ENCODE measurements at regions not wholly inside any gene's neighbourhood (a gene's known extent, or its start where the extent isn't known, plus 50 kb on each side); places are given as distances from the start of the nearest gene placed in this dataset.

GRCh38 chr13:112234131-112234875, 141.9 kb upstream of the SPACA7 start:
- H3K4me2 ChIP-seq (ENCODE audit: insufficient read depth, low read length): no peak overlapping the region
- no peaks in the 10 kb centered on the region for H3K36me3 ChIP-seq (ENCODE audit: control insufficient read depth in 2 of 2, extremely low read depth in 1 of 2, insufficient read depth in 2 of 2, low read length in 2 of 2)
- H3K27me3 ChIP-seq (ENCODE audit: control insufficient read depth in 2 of 2, insufficient read depth in 2 of 2, low read length in 2 of 2): no peaks in the 10 kb centered on the region
- POLR2A ChIA-PET: no interaction called here
- no TSS peak for BruUV-seq (replicated peaks)
- H4K20me1 ChIP-seq (replicated peaks; ENCODE audit: control insufficient read depth, extremely low read depth, insufficient read depth, low read length): no peaks in the 10 kb centered on the region
- intact Hi-C loops (cut with micrococcal nuclease): no loop called here
- no peak overlapping the region for H3K9ac ChIP-seq (replicated peaks; ENCODE audit: extremely low read depth, insufficient read depth, low read length)
- H3K4me1 ChIP-seq (ENCODE audit: control insufficient read depth, extremely low read depth, insufficient read depth, low read length): no peaks in the 10 kb centered on the region
- DNase-seq (ENCODE audit: low read depth, low spot score): no peak
- no peaks in the 10 kb centered on the region for H3K9me1 ChIP-seq (replicated peaks; ENCODE audit: control insufficient read depth, extremely low read depth, insufficient read depth, low read length)
- no peak overlapping the region for H3K27ac ChIP-seq (ENCODE audit: insufficient read depth, low read depth, low read length)
- peaks cover 2% of the 10 kb centered on the region for H3K9me3 ChIP-seq (replicated peaks; ENCODE audit: control insufficient read depth, insufficient read depth, low read length)
- no peak overlapping the region for H3K4me3 ChIP-seq (replicated peaks in 1 of 3; ENCODE audit: insufficient read depth in 1 of 3, low read depth in 1 of 3, low read length in 3 of 3)
- dilution Hi-C loops (cut with MboI; ENCODE audit: extremely low pct_ligation_motif_present, low sequenced_read_pairs): no loop called here
- H3K79me2 ChIP-seq (ENCODE audit: control insufficient read depth, insufficient read depth, low read length): no peaks in the 10 kb centered on the region
- no peak for FAIRE-seq
- CTCF ChIA-PET: no interaction called here
- TF ChIP-seq JUN (IDR thresholded peaks at IDR 0.05; ENCODE audit: borderline replicate concordance, insufficient read depth, insufficient read length, low read depth) (no peak), POLR2A (IDR thresholded peaks at IDR 0.05; ENCODE audit: low read depth, low read length) (no peak)
- H2AFZ ChIP-seq (ENCODE audit: low read depth, low read length): no peak overlapping the region

GRCh38 chr13:112236016-112236415, 140.1 kb upstream of the SPACA7 start:
- FAIRE-seq (no peak), DNase-seq (ENCODE audit: low read depth, low spot score) (no peak)
- dilution Hi-C loops (cut with MboI; ENCODE audit: extremely low pct_ligation_motif_present, low sequenced_read_pairs): no loop called here
- BruUV-seq (replicated peaks): no TSS peak
- H3K9ac ChIP-seq (replicated peaks; ENCODE audit: extremely low read depth, insufficient read depth, low read length): no peak overlapping the region
- H3K27me3 ChIP-seq (ENCODE audit: control insufficient read depth in 2 of 2, insufficient read depth in 2 of 2, low read length in 2 of 2): no peaks in the 10 kb centered on the region
- ChIA-PET CTCF (no interaction called here), POLR2A (no interaction called here)
- H3K36me3 ChIP-seq (ENCODE audit: control insufficient read depth in 2 of 2, extremely low read depth in 1 of 2, insufficient read depth in 2 of 2, low read length in 2 of 2): no peaks in the 10 kb centered on the region
- no peaks in the 10 kb centered on the region for H3K79me2 ChIP-seq (ENCODE audit: control insufficient read depth, insufficient read depth, low read length)
- H3K4me1 ChIP-seq (ENCODE audit: control insufficient read depth, extremely low read depth, insufficient read depth, low read length): no peaks in the 10 kb centered on the region
- H4K20me1 ChIP-seq (replicated peaks; ENCODE audit: control insufficient read depth, extremely low read depth, insufficient read depth, low read length): no peaks in the 10 kb centered on the region
- intact Hi-C loops (cut with micrococcal nuclease): no loop called here
- H3K9me3 ChIP-seq (replicated peaks; ENCODE audit: control insufficient read depth, insufficient read depth, low read length): peaks cover 2% of the 10 kb centered on the region
- no peak overlapping the region for H2AFZ ChIP-seq (ENCODE audit: low read depth, low read length)
- H3K9me1 ChIP-seq (replicated peaks; ENCODE audit: control insufficient read depth, extremely low read depth, insufficient read depth, low read length): no peaks in the 10 kb centered on the region
- no peak overlapping the region for H3K4me2 ChIP-seq (ENCODE audit: insufficient read depth, low read length)
- H3K4me3 ChIP-seq (replicated peaks in 1 of 3; ENCODE audit: insufficient read depth in 1 of 3, low read depth in 1 of 3, low read length in 3 of 3): no peak overlapping the region
- TF ChIP-seq MAX (IDR thresholded peaks at IDR 0.05; ENCODE audit: insufficient read depth, insufficient read length) (no peak), FOS (IDR thresholded peaks at IDR 0.05; ENCODE audit: borderline replicate concordance, insufficient read depth, low read length) (no peak), EZH2 (IDR thresholded peaks at IDR 0.05; ENCODE audit: borderline replicate concordance, low read depth, low read length, severe bottlenecking) (no peak), MYC (IDR thresholded peaks at IDR 0.05; ENCODE audit: low read depth, low read length) (no peak), POLR2AphosphoS5 (IDR thresholded peaks at IDR 0.05; ENCODE audit: insufficient read depth, low read depth, low read length) (no peak), POLR2A (IDR thresholded peaks at IDR 0.05; ENCODE audit: low read depth, low read length) (no peak), CTCF (IDR thresholded peaks at IDR 0.05; ENCODE audit: extremely low read depth in 1 of 2, insufficient read depth in 1 of 2, low read depth in 1 of 2, low read length in 2 of 2) (no peak), GATA2 (IDR thresholded peaks at IDR 0.05; ENCODE audit: insufficient read depth, insufficient read length, low read depth, low read length) (no peak), JUN (IDR thresholded peaks at IDR 0.05; ENCODE audit: borderline replicate concordance, insufficient read depth, insufficient read length, low read depth) (no peak)
- H3K27ac ChIP-seq (ENCODE audit: insufficient read depth, low read depth, low read length): no peak overlapping the region
